ENCODE measurements at regions not wholly inside any gene's neighbourhood (a gene's known extent, or its start where the extent isn't known, plus 50 kb on each side); places are given as distances from the start of the nearest gene placed in this dataset.
"Not testable (repeated sequence)": the region's sequence is repeated elsewhere in the genome, so short reads cannot be mapped to it uniquely, and the experiment has no call there.

DNA sequence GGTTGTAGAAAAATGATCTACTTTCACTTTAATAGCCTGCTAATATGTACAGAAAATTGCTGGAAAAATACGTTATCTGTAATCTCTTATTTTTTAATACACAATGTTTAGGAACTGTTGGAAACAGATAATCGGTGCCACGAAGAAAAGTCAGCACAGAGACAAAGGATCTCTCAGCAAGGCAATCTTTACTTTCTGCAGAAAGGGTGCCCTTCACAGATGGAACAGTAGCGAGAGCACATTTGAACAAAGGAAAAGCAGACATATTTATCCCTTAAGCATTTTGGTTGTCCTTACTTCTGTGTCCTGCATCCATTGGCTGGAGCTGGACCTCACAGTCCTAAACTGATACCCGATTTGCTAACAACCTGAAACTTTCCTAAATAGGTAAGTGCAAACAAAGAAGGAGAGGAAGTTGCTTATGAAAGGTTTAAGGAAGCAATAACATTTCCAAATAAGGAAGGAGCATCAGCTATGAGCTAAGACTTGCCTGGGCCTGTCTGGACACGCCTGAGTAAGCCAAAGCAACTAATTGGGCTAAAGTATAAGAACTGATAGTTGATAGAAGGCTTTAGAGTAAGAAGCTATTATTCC is 640.0 kb downstream of the SH2D4B start:
- peaks cover 4% of the 10 kb centered on the region for H3K9me3 Mint-ChIP-seq
- H3K36me3 Mint-ChIP-seq (ENCODE audit: low read depth): no peaks in the 10 kb centered on the region
- ChIA-PET POLR2A (no interaction called here), CTCF (no interaction called here)
- H3K27ac Mint-ChIP-seq: no peak overlapping the region
- no peak for DNase-seq
- H3K27me3 Mint-ChIP-seq: no peaks in the 10 kb centered on the region
- no peak overlapping the region for H3K4me3 Mint-ChIP-seq
- no peaks in the 10 kb centered on the region for H3K4me1 Mint-ChIP-seq

DNA sequence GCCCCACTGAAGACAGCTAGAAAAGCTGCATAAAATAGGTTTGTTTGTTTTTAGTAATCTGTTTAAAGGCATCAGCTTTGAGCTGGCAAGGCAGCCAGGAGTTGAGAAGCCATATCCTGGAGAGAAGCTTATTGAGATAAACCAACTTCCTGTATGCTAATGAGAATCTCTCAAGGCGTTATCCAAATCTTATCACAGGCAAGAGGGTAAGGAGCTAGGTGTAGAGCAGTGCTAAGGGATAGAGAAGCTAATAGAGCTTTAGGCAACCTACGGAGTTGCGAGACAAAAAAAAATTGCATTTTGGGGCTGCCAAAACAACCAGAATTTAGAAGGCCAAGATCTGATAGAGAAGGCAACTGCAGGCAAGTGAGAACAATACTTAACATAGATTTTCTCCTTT is 641.6 kb downstream of the SH2D4B start:
- H3K9me3 Mint-ChIP-seq: peaks cover 4% of the 10 kb centered on the region
- H3K27me3 Mint-ChIP-seq: no peaks in the 10 kb centered on the region
- no peak overlapping the region for H3K27ac Mint-ChIP-seq
- H3K4me3 Mint-ChIP-seq: no peak overlapping the region
- CTCF ChIA-PET: interaction anchor here (1.3 kb wide), 1 partner anchor 14 kb away, joined by 4 read pairs; no protein-coding TSS in a partner anchor
- DNase-seq: no peak
- no peaks in the 10 kb centered on the region for H3K36me3 Mint-ChIP-seq (ENCODE audit: low read depth)
- POLR2A ChIA-PET: no interaction called here
- H3K4me1 Mint-ChIP-seq: no peaks in the 10 kb centered on the region

DNA sequence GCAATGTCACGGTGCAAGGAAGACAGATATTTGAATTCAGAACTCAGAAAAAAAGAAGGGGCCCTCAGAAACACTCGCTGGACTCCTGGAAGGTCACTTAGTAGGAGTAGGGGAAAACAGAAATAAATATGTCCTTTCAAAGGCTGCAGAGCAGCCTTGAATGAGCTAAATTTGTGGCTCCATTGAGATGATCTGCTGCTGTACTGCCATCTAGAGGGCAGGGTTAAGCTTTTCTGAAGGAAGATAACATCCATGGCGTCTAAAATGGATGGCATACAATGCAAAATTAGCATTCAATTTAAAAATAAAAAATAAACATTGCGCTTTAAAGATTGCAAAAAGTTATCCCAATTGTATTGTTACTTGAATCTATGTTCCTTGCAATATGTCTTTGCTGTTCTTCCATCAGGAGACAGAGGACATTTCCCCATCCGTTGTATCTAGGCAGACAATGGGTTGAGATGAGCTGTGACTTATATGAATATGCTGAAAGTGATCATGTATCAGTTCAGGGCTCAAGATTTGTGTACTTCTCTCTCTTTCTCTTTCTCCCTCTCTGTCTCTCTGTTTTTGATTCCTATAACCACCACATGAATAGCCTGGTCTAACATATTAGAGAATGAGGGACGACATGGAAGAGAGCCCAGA is 642.2 kb downstream of the SH2D4B start:
- DNase-seq: no peak
- no peak overlapping the region for H3K4me3 Mint-ChIP-seq
- no peaks in the 10 kb centered on the region for H3K27me3 Mint-ChIP-seq
- H3K27ac Mint-ChIP-seq: no peak overlapping the region
- H3K9me3 Mint-ChIP-seq: peaks cover 4% of the 10 kb centered on the region
- POLR2A ChIA-PET: no interaction called here
- H3K4me1 Mint-ChIP-seq: no peaks in the 10 kb centered on the region
- no peaks in the 10 kb centered on the region for H3K36me3 Mint-ChIP-seq (ENCODE audit: low read depth)
- CTCF ChIA-PET: interaction anchor here (1.3 kb wide), 1 partner anchor 14 kb away, joined by 4 read pairs; no protein-coding TSS in a partner anchor

DNA sequence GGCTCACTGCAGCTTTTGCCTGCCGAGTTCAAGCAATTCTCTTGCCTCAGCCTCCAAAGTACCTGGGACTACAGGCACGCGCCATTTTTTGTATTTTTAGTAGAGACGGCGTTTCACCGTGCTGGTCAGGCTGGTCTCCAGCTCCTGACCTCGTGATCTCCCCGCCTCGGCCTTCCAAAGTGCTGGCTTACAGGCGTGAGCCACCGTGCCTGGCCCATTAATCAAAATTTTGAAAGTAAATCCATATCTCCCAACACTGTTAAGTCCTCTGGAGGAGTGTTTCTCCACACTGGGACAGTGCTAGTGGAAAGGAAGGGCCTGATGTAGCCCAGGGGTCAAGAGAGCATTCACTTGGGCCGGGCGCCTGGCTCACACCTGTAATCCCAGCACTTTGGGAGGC is 644.6 kb downstream of the SH2D4B start:
- POLR2A ChIA-PET: no interaction called here
- no peak overlapping the region for H3K4me3 Mint-ChIP-seq
- no peaks in the 10 kb centered on the region for H3K36me3 Mint-ChIP-seq (ENCODE audit: low read depth)
- no peak overlapping the region for H3K27ac Mint-ChIP-seq
- DNase-seq: no peak
- peaks cover 4% of the 10 kb centered on the region for H3K9me3 Mint-ChIP-seq
- H3K27me3 Mint-ChIP-seq: no peaks in the 10 kb centered on the region
- CTCF ChIA-PET: no interaction called here
- H3K4me1 Mint-ChIP-seq: no peaks in the 10 kb centered on the region

DNA sequence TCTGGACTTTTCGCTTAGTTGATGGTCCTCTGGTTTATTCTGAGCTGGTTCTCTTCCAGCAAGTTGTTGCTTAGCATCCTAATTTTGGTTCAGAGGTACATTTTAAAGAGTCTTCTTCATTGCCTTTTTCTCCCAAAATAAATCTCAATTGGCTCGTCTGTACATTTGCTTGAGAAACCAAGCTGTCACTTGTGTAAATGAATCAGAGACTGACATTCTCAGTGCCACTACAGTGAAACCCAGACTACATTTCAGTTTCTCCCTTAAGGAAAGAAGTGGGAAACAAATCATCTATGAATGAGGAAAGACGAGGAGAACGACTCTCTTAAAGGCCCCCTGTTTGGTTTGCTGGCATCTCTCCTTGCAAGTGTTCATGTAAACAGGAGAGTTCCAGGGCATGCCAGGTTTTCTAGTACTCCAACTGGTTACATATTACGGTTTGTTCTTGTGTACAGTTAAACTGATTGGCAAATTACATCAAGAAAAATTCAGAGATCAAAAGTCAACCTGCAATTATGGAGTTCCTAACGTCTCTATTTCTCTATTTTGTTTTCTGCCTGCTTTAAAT is 654.6 kb downstream of the SH2D4B start:
- Mint-ChIP-seq H3K36me3 (ENCODE audit: low read depth) (no peaks in the 10 kb centered on the region), H3K27me3 (no peaks in the 10 kb centered on the region), H3K4me1 (no peaks in the 10 kb centered on the region), H3K9me3 (no peaks in the 10 kb centered on the region), H3K4me3 (no peak overlapping the region), H3K27ac (no peak overlapping the region)
- CTCF ChIA-PET: no interaction called here
- DNase-seq: no peak
- POLR2A ChIA-PET: no interaction called here

DNA sequence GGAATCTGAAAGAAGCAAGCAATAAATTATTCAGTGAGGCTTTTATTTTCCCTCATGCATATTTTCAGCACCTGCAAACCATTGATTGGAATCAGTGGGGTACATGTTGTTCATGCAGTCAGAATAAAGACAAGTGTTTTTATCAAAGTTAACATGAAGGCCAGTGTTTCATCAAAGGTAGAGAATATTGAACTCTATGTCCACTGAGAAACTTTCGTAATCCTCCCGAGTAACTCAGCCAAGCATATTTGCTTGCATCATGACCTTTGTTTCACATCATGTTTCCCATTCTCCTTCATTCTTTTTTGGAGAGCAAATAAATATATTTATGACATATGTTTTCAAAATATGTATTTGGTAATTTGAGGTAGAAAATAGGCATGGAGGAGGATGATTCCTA is 663.1 kb downstream of the SH2D4B start:
- peaks cover 3% of the 10 kb centered on the region for H3K9me3 Mint-ChIP-seq
- CTCF ChIA-PET: no interaction called here
- no peak overlapping the region for H3K4me3 Mint-ChIP-seq
- POLR2A ChIA-PET: no interaction called here
- H3K27me3 Mint-ChIP-seq: no peaks in the 10 kb centered on the region
- H3K36me3 Mint-ChIP-seq (ENCODE audit: low read depth): no peaks in the 10 kb centered on the region
- no peak for DNase-seq
- no peak overlapping the region for H3K27ac Mint-ChIP-seq
- H3K4me1 Mint-ChIP-seq: no peaks in the 10 kb centered on the region

DNA sequence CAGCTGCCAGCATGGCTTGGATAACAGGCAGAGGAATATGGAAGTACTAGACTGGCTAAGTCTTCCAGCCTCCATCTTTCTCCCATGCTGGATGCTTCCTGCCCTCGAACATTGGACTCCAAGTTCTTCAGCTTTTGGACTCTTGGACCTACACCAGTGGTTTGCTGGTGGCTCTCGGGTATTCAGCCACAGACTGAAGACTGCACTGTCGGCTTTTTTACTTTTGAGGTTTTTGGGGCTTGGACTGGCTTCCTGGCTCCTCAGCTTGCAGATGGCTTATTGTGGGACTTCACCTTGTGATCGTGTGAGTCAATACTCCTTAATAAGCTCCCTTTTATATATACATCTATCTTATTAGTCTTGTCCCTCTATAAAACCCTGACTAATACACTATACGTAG is 667.6 kb upstream of the NRG3 start:
- H3K4me3 Mint-ChIP-seq; H3K27me3 Mint-ChIP-seq; DNase-seq; H3K27ac Mint-ChIP-seq; H3K36me3 Mint-ChIP-seq (ENCODE audit: low read depth); H3K4me1 Mint-ChIP-seq; POLR2A ChIA-PET; CTCF ChIA-PET; H3K9me3 Mint-ChIP-seq: not testable (repeated sequence)

DNA sequence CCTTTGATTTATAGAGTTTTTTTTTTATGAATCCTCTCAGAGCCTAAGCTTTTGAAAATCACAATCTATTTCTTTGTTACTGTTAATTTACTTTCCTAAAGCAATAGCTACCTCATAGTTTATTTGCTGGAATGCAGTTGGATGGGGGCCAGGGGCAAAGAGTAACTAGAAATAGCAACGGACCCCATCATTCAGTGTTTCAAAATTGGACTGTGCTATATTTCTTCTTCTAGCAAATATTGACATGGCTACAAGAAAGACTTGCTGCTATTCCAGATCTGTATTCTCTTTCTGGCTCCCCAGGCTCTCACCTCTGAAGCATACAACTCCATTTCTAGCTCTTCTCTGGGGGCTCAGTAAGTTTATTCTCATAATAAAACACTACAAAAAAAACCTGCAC is 661.6 kb upstream of the NRG3 start:
- H3K36me3 Mint-ChIP-seq (ENCODE audit: low read depth): no peaks in the 10 kb centered on the region
- no peaks in the 10 kb centered on the region for H3K4me1 Mint-ChIP-seq
- ChIA-PET POLR2A (no interaction called here), CTCF (no interaction called here)
- no peaks in the 10 kb centered on the region for H3K27me3 Mint-ChIP-seq
- no peaks in the 10 kb centered on the region for H3K9me3 Mint-ChIP-seq
- no peak for DNase-seq
- H3K4me3 Mint-ChIP-seq: no peak overlapping the region
- H3K27ac Mint-ChIP-seq: no peak overlapping the region

DNA sequence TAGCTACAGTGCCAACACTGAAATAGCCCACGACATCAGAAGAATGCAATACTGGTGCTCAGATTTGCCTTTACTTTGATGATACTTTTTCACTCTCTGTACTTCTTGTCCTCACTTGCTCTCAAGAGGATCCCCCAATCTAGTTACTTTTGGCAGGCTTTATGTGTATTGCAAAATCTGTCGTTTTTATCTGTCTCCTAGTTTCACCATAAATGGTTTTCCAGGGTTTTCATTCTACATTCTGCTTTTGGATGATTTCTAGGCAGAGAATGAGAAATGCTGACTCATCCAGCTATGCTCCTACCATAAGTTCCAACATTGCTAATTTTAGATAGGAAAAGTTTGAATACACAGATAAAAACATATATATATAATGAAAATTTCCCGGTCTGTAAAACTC is 659.5 kb upstream of the NRG3 start:
- Mint-ChIP-seq H3K4me1 (no peaks in the 10 kb centered on the region), H3K4me3 (no peak overlapping the region), H3K27ac (no peak overlapping the region), H3K27me3 (no peaks in the 10 kb centered on the region), H3K9me3 (no peaks in the 10 kb centered on the region), H3K36me3 (ENCODE audit: low read depth) (no peaks in the 10 kb centered on the region)
- ChIA-PET CTCF (no interaction called here), POLR2A (no interaction called here)
- DNase-seq: no peak

DNA sequence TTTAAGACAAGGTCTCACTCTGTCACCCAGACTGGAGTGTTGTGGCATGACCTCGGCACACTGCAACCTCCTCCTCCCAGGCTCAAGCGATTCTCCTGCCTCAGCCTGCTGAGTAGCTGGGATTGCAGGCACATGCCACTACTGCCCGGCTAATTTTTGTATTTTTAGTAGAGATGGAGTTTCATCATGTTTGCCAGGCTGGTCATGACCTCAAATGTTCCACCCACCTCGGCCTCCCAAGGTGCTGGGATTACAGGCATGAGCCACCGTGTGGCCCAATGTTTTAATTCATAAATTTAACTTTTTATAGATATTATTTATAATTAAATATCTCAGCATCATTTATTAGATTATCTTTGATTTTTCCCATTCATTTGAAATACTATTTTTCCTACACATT is 658.0 kb upstream of the NRG3 start:
- no peak overlapping the region for H3K4me3 Mint-ChIP-seq
- CTCF ChIA-PET: no interaction called here
- no peaks in the 10 kb centered on the region for H3K27me3 Mint-ChIP-seq
- DNase-seq: no peak
- no peaks in the 10 kb centered on the region for H3K4me1 Mint-ChIP-seq
- H3K27ac Mint-ChIP-seq: no peak overlapping the region
- H3K9me3 Mint-ChIP-seq: no peaks in the 10 kb centered on the region
- no peaks in the 10 kb centered on the region for H3K36me3 Mint-ChIP-seq (ENCODE audit: low read depth)
- POLR2A ChIA-PET: no interaction called here

DNA sequence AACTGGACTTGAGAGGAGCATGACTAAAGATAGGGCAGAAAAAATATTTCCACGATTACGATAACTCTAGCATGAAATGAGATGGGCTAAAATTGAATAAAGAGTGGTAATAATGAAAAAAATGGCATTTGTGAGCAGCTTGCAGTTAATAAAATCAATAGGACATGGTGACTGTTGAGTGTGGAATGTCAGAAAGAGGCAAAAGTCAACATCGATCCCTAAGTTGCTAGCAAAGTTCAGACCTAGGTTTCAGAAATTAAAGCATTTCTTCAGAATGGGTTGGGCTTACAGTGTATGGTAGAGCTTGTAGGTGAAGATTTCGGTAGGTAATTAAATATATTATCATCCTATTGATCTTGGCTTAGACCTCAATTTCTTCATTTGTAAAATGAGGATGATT is 656.7 kb upstream of the NRG3 start:
- no peak overlapping the region for H3K27ac Mint-ChIP-seq
- DNase-seq: no peak
- no peaks in the 10 kb centered on the region for H3K36me3 Mint-ChIP-seq (ENCODE audit: low read depth)
- no peaks in the 10 kb centered on the region for H3K4me1 Mint-ChIP-seq
- CTCF ChIA-PET: no interaction called here
- H3K27me3 Mint-ChIP-seq: no peaks in the 10 kb centered on the region
- no peaks in the 10 kb centered on the region for H3K9me3 Mint-ChIP-seq
- no peak overlapping the region for H3K4me3 Mint-ChIP-seq
- POLR2A ChIA-PET: no interaction called here

DNA sequence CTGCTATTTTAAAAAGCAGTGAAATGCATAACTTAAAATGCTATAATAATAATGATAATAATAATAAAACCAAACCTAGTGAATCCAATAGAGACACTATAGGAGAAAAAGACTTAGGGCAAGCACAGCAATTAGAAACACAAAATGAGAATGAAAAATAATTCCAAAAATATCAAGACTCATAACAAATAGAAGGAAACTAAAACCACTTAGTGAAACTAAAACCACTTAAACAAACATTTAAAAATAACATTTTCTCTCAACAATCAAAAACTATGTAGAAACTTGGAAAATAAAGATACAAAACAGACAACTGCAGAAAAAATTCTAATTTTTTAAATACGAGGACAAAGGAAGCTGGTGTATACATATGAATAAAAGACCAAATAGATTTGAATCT is 655.2 kb upstream of the NRG3 start:
- ChIA-PET POLR2A (no interaction called here), CTCF (no interaction called here)
- Mint-ChIP-seq H3K27me3 (no peaks in the 10 kb centered on the region), H3K9me3 (no peaks in the 10 kb centered on the region), H3K4me1 (no peaks in the 10 kb centered on the region), H3K36me3 (ENCODE audit: low read depth) (no peaks in the 10 kb centered on the region), H3K4me3 (no peak overlapping the region), H3K27ac (no peak overlapping the region)
- no peak for DNase-seq

DNA sequence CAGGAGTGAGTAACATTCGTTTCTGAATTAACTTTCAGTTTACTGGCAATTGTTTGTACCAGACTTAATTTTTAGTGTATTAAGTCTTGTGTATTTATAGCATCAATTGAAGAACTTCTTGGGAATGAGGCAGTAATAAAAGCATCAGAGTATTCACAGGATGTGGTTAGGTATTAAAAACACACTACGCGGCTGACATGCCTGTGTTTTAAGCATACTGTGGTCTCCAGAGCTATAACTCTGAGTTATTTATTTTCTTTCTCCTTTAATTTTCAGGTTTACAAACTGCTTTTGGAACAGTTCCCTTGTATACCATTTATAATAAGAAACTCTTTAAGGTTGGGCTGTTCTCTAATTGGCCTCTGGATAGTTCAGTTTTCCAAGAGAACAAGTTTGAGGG is 626.1 kb upstream of the NRG3 start:
- DNase-seq: no peak
- CTCF ChIA-PET: no interaction called here
- Mint-ChIP-seq H3K4me3 (no peak overlapping the region), H3K4me1 (no peaks in the 10 kb centered on the region), H3K27me3 (no peaks in the 10 kb centered on the region), H3K9me3 (no peaks in the 10 kb centered on the region), H3K36me3 (ENCODE audit: low read depth) (no peaks in the 10 kb centered on the region), H3K27ac (no peak overlapping the region)
- POLR2A ChIA-PET: no interaction called here

DNA sequence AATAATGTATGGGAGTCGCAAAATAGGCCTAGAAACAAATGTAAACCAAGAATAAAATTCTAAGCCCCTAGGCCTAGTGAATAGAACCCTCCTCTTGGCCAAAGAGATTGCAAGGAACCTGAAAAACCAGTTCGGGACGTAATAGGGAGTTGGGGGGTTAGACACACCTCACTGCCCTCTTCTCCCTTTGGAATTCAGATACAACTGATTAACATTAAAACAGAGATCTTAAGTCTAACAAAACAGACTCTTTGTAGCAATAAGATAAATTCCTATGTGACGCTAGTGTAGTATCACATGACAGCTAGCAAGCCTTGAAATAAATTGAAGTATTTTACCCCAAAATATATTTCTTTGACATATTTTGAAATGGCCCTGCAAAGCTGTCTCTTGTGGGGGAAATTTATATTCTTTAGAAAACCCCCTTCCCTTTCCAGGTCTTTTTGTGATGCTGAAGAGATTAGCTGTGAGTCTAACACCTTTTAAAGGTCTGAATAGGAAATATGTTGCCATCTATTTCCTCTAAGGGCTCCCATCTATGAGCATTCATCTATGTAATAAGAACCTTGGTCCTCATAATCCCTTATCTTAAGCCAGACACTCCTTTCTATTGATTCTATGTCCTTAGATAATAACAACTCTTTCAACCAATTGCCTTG is 623.4 kb upstream of the NRG3 start:
- no peak overlapping the region for H3K4me3 Mint-ChIP-seq
- H3K36me3 Mint-ChIP-seq (ENCODE audit: low read depth): no peaks in the 10 kb centered on the region
- no peak overlapping the region for H3K27ac Mint-ChIP-seq
- no peaks in the 10 kb centered on the region for H3K4me1 Mint-ChIP-seq
- POLR2A ChIA-PET: no interaction called here
- no peaks in the 10 kb centered on the region for H3K9me3 Mint-ChIP-seq
- no peaks in the 10 kb centered on the region for H3K27me3 Mint-ChIP-seq
- DNase-seq: no peak
- CTCF ChIA-PET: no interaction called here
